Uterus (tissue), 3 donors: ENCODE measurements at regions not wholly inside any gene's neighbourhood (a gene's known extent, or its start where the extent isn't known, plus 50 kb on each side); places are given as distances from the start of the nearest gene placed in this dataset.

Experiments used
- DNase-seq, 2 donors: peaks; one replicate each; pipeline ENCODE4 v3.0.0-alpha.2; 2019 to 2020
- H3K27ac ChIP-seq, 2 donors: fragments of 200-600 bp; sonication (generic); 1 replicate in 1 of 2; 2 replicates in 1 of 2; pipeline ENCODE4 v1.5.1; 2016 to 2018
- H3K27me3 ChIP-seq, 2 donors: fragments of 200-600 bp; sonication (generic); one replicate each; pipeline ENCODE4 v1.5.1; 2018 to 2019; ENCODE audit warnings: control low read depth in 1 of 2
- H3K36me3 ChIP-seq, 2 donors: fragments of 200-600 bp; sonication (generic); one replicate each; pipeline ENCODE4 v1.5.1; 2019; ENCODE audit warnings: control low read depth in 1 of 2
- H3K4me1 ChIP-seq, 2 donors: fragments of 200-600 bp; sonication (generic); one replicate each; pipeline ENCODE4 v1.5.1; 2018 to 2019; ENCODE audit warnings: control low read depth in 1 of 2
- H3K4me3 ChIP-seq, 2 donors: fragments of 200-600 bp; sonication (generic); 1 replicate in 1 of 2; 2 replicates in 1 of 2; pipeline ENCODE4 v1.5.1; 2018 to 2019; ENCODE audit warnings: mild to moderate bottlenecking in 1 of 2
- H3K9me3 ChIP-seq, 2 donors: fragments of 200-600 bp; sonication (generic); one replicate each; pipeline ENCODE4 v1.5.1; 2019; ENCODE audit warnings: control low read depth in 1 of 2
- CTCF ChIP-seq, 4 experiments: fragments of 200-600 bp in 2 of 4; fragments of 450-650 bp in 2 of 4; sonication (generic) in 2 of 4; IDR thresholded peaks; one replicate each; pipeline ENCODE4 v1.5.1; 2016 to 2019; ENCODE audit warnings: antibody characterized with exemption in 4 of 4, mild to moderate bottlenecking in 2 of 4, moderate library complexity in 1 of 4
- POLR2A ChIP-seq, 2 donors: fragments of 450-650 bp; IDR thresholded peaks; one replicate each; pipeline ENCODE4 v1.6.1; 2016; ENCODE audit warnings: antibody characterized with exemption in 2 of 2, mild to moderate bottlenecking in 1 of 2, moderate library complexity in 1 of 2
- intact Hi-C: fragments of 100-400 bp; cut with DNase I; formaldehyde crosslinking; loops from one replicate; pipeline ENCODE4 v1.15.1; 2023; ENCODE audit warnings: low total_unique reads
- donor health status: DM: yes; HTN: yes; CAD: no.

- DNase-seq: no peak
- no peaks in the 10 kb centered on the region for H3K27me3 ChIP-seq
- H3K4me1 ChIP-seq: no peaks in the 10 kb centered on the region
- H3K27ac ChIP-seq: no peak overlapping the region
- no peaks in the 10 kb centered on the region for H3K9me3 ChIP-seq
- TF ChIP-seq POLR2A (IDR thresholded peaks at IDR 0.05) (no peak), CTCF (IDR thresholded peaks at IDR 0.05) (no peak)
- H3K36me3 ChIP-seq: no peaks in the 10 kb centered on the region
- intact Hi-C loops: no loop called here
- H3K4me3 ChIP-seq: no peak overlapping the region
These were observed 68.9 kb upstream of the CTNNBL1 start for GRCh38 chr20:37624963-37625362.

- intact Hi-C loops: no loop called here
- Histone ChIP-seq H3K36me3 (no peaks in the 10 kb centered on the region), H3K27ac (no peak overlapping the region), H3K4me3 (no peak overlapping the region), H3K4me1 (no peaks in the 10 kb centered on the region), H3K27me3 (no peaks in the 10 kb centered on the region), H3K9me3 (no peaks in the 10 kb centered on the region)
- no peak for DNase-seq
- TF ChIP-seq POLR2A (IDR thresholded peaks at IDR 0.05): no peak
- no peak for TF ChIP-seq CTCF (IDR thresholded peaks at IDR 0.05)
These were observed 71.1 kb upstream of the CTNNBL1 start for GRCh38 chr20:37622728-37623127.

- TF ChIP-seq CTCF (IDR thresholded peaks at IDR 0.05) (no peak), POLR2A (IDR thresholded peaks at IDR 0.05) (no peak)
- Histone ChIP-seq H3K27ac (no peak overlapping the region), H3K27me3 (no peaks in the 10 kb centered on the region), H3K36me3 (no peaks in the 10 kb centered on the region), H3K9me3 (no peaks in the 10 kb centered on the region), H3K4me3 (no peak overlapping the region), H3K4me1 (no peaks in the 10 kb centered on the region)
- intact Hi-C loops: no loop called here
- DNase-seq: no peak
These were observed 74.3 kb upstream of the CTNNBL1 start for GRCh38 chr20:37619496-37619895.

- no peak for TF ChIP-seq POLR2A (IDR thresholded peaks at IDR 0.05)
- TF ChIP-seq CTCF (IDR thresholded peaks at IDR 0.05): no peak
- Histone ChIP-seq H3K27me3 (no peaks in the 10 kb centered on the region), H3K27ac (no peak overlapping the region), H3K4me1 (no peaks in the 10 kb centered on the region), H3K36me3 (no peaks in the 10 kb centered on the region), H3K9me3 (no peaks in the 10 kb centered on the region), H3K4me3 (no peak overlapping the region)
- DNase-seq: no peak
- intact Hi-C loops: no loop called here
These were observed 77.8 kb upstream of the CTNNBL1 start for GRCh38 chr20:37616110-37616425.

- Histone ChIP-seq H3K4me1 (no peaks in the 10 kb centered on the region), H3K27me3 (no peaks in the 10 kb centered on the region), H3K27ac (no peak overlapping the region), H3K4me3 (no peak overlapping the region), H3K36me3 (no peaks in the 10 kb centered on the region), H3K9me3 (no peaks in the 10 kb centered on the region)
- intact Hi-C loops: no loop called here
- peak in 2 of 4 experiments; percentile 23 to 40 for TF ChIP-seq CTCF (IDR thresholded peaks at IDR 0.05)
- TF ChIP-seq POLR2A (IDR thresholded peaks at IDR 0.05): no peak
- DNase-seq: no peak
These were observed 78.3 kb upstream of the CTNNBL1 start for GRCh38 chr20:37615340-37616109.
